HG03354 (cell line): ENCODE measurements at regions not wholly inside any gene's neighbourhood (a gene's known extent, or its start where the extent isn't known, plus 50 kb on each side); places are given as distances from the start of the nearest gene placed in this dataset.

ENCODE experiments used
- ATAC-seq: cut with Tn5 transposase; IDR thresholded peaks from one replicate; pipeline ENCODE4 v1.9.1; 2021; ENCODE audit warnings: mild to moderate bottlenecking; ENCODE audit not compliant: unreplicated experiment, poor library complexity, severe bottlenecking

DNA sequence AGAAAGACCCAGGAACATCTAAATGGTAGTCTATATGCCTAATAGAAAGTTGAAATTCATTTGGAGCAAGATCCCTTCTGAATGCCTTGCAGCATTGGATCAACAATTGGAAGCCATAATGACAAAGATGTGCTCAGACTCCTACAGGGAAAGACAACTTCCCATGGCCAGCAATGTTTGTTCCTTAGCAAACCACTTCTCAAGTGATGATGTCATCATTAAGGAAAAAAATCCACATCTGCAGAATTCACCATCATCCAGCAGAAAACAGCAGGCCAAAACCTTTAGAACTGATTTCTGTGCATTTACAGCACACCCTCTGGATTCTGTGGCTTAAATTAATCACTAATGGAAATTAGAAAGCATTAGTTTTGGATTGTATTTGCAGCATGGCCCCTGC lies 82.4 kb upstream of the ZIC3 start:
- no peak for ATAC-seq

DNA sequence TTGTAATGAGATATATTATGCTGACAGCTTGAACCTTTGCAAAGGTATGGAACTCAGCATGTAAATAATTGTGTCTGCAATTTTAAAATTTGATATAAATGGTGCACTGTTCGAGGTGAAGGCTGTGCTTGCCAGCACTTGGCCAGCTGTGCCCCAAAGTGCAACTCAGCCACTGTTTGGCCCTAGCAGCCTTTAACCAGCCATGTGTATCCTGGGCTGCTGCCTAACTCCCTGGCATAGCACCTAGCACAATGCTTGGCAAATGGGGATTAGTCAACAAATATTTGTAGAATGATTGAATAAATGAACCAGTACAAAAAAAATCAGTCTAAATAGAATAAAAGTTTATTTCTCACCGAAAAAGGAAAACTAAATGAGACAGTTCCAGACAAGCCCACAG lies 83.8 kb upstream of the ZIC3 start:
- ATAC-seq: no peak

DNA sequence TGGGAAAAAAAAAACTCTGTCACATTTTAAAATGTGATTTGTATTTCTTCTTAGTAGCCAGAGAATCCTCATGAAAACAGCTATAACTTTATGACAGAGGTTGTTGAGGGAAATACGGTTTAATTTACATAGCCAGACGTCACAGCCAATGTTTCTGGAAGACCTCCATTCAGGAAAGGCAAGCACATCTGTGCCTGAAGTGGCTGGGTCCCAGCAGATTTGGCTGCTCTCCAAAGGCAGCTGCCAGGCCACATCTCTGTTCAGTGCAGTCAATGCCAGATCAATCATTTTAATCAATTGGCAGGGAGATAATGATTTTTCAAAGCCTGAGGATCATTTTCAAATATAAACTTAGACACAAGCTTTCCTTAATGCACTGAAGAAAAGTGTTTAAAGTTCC lies 86.5 kb upstream of the ZIC3 start:
- ATAC-seq: no peak

DNA sequence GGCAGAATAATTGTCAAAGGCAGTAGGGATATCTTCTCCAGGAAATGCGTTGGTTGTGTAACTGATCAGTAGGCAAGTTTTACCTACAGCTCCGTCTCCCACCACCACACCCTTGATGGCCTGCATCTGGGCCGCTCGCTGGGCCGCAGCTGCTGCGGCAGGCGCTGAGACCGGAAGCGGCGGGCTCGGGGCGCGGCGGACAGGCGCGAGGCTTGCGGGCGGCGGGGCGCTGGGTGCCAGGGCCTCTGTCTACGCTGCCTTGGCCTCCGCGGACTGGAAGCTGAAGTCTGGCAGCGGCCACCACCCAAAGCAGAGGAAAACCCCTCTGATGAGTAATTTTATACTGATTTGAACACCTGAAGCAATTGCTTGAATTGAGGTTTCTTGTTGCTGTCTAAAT lies 124.2 kb upstream of the ZIC3 start:
- no peak for ATAC-seq

DNA sequence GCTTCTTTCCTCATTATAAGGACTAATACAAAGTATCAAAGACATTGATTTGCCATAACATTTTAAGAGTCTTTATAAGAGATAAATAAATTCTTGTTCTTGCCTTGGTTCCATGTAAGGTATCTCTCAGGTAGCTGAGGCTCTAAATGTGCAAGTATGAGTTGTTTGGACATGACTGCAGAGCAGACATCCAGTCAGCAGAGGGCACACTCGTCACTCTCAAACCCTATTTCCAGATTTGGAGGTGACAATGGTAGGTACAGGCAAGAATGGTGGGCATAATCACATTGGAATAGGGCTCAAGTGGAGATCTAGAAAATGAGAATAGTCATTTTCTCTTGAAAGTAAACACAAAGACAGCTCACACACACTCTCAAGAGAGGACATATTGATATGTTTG lies 133.3 kb upstream of the ZIC3 start:
- peak; percentile 64 for ATAC-seq

DNA sequence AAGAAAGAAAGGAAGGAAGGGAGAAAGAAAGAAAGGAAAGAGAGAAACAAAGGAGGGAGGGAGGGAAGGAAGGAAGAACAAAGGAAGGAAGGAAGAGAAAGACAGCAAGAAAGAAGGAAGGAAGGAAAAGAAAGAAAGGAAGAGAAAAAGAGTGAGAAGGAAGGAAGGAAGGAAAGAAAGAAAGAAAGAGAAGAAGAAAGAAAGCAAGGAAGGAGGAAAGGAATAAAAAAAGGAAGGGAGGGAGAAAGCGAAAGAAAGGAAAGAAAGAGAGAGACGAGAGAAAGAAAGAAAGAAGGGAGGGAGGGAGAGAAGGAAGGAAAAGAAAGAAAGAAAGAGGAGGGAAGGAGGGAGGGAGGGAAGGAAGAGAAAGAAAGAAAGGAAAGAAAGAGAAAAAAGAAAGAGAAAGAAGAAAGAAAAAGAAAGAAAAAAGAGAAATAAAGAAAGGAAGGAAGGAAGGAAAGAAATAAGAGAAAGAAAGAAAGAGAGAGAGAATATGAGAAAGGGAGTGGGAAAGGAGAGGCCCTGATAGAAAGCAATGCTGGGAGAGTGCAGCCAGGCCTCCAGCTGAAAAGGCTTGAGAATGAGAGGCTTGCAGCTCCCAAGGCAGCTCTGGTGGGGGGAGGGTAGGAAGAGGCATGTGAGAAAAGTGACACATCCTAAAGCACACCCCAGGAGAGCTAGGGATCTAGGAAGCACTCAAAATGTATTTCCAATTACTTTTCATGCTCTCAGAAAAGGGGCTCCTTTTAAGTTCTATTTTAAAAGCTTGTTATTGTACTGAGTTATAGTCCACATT lies 134.0 kb upstream of the ZIC3 start:
- no peak for ATAC-seq

DNA sequence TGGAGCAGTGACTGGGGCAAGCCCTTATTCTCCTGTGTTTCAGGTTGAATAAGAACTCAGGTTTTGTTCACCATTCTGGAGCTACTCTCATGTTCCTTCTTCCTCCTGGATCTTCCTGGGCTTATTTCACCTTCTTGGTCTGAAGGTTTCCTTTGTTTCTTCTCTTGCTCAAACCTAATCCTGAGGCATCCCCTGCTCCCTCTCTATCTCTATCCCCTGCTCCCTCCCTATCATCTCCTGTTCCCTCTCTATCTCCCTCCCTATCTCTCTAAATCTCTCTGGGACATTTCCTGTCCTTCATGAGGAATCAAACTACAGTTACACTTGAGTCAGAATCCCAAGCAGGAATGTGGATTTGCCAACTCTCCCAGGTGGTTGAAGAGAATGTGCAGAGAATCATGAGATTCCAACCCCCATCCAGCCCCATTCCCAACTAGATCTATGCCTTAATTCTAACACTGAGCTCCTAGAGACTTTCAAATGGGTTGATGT lies 134.9 kb upstream of the ZIC3 start:
- ATAC-seq: no peak

DNA sequence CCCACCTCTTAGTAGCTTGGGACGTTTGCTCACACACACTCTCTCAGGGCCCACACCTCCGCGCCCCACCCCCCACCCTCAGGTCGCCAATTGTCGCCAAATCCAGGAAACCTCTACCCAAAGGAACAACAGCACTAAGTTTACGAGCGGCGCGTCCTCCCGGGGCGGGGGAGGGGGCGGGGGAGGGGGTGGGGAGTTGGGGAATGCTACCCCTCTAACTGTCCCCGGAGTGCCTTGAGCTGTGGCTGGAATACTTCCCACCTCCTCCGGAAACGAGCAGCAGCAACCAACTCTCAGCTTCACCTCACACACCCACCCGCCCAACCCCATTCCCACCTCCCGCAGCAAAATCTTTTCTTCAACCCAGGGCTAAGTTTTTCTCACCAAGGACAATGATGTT lies 135.6 kb upstream of the ZIC3 start:
- ATAC-seq: no peak

DNA sequence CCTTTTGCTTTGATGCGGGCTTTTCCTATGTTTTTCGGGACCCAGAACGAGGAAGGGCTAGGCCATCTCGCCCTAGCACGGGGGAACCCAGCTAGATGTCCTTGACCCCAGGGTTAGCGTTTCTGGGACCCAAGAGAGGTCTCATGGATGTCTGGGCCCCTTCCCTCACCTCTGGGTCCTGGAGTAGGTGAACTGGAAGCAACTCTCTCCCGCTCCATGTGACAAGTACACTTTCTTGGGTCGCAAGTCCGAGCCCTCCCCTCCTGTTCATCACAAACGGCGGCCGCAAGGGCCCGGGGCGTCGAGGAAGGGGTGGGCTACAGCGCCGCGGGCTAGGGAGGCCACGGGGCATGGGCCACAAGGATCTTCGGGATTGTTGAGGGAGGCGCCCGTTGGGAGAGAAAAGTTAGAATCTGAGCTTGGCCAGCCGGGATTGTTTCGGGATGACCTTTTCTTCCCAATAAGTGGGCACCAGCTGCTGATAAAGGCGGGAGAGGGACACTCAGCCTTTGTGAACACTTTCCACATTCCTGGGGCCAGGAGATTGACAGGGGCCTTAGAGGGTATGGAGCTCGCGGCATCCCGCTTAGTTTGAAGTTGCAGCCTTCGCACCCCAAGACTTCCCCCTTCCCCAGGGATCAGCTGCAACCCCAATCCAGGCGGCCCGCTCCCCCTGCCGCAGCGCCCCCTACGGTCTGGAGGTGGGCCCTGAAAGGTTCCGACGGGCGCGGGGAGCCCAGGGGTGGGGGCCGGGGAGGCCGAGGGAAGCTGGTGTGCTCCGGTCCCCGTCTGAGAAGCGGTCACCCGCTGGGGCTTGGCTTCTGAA lies 136.9 kb upstream of the ZIC3 start:
- ATAC-seq: no peak

DNA sequence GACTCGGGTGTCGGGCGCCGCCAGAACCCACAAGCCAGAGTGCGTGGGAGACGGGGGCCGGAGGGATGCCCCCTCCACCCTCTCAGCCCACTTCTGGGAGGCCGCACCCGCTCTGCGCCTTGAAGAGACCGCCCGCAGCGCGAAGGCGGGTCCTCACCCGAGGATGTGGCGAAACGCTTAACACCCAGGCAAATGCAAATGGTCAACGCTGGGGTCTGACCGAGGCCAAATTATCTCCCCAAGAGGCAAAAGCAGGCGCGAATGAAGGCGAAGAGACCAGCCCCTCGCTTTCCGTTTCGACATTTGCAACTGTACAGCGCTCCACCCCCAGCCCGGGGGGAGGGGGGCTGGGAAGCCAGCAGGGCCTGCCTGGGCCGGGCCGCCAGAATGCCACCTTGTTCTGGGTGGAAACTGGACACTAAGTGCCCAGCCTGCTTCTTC lies 137.7 kb upstream of the ZIC3 start:
- ATAC-seq: no peak

DNA sequence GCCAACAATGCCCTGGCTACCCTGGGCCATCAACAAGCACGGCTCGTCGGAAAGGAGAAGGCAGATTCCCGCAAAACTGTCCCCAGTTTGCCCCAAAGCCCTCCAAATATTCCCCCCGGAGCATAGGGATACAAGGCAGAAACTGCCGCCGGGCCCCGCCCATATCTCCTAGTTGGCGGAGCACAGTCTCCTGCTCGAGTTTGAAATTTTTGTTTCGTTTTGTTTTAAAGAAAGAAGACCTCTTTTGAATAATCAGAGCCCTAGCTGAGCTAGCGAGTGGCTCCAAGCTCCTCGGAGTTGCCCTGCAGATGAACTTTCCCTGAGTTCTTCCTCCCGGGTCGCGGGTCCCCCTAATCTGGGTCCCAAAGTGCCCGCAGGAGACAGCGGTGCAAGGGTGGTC lies 138.1 kb upstream of the ZIC3 start:
- ATAC-seq: no peak

DNA sequence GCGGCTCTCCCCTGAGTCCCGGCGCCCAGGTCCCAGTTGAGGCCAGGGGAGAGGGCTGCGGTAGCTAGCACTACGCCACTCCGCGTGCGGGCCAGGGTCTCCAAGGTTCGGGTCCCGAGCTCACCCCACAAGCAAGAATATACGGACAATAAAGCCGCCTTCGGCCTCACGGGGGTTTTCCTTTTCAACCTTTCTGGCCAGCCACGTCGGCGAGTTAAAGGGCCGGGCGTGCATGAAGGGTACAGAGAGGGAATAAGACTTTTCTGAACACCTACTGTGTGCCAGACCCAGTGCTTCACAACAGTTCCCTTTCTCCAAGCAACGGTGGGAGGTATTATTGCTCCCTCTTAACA lies 138.5 kb upstream of the ZIC3 start:
- ATAC-seq: no peak

DNA sequence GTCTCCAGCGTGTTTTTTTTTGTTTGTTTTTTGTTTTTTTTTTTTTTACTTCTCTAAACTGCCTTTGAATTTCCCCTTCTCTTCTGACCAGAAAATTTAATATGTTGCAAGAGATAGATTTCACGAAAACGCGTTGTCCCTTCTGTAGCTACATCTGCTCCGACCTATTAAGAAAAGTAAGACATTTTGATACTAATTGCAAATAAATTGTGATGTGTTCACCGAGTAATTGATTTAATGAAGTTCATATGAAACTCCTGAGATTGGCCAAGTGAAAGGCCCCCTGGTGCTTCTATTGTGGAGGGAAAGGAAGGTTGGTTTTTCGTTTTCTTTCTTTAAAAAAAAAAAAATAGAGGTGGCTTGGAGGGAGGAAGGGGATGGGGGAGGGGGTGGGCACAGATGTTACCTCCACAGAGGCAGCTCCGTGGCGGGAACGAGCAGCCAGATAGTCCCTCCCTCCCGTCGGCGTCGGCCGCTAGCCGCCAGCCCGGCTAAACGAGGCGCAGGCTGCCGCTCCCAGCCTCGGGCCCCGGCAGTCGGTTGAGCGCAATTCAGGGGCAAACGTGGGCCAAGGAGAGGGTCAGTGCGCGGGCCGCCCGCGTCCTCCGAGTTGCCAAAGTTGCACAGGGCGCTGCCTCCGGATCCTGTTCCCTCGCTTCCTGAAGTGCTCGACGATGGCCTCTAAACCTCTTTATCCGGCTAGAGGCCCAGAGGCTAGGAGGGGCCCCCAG lies 139.1 kb upstream of the ZIC3 start:
- ATAC-seq: no peak

DNA sequence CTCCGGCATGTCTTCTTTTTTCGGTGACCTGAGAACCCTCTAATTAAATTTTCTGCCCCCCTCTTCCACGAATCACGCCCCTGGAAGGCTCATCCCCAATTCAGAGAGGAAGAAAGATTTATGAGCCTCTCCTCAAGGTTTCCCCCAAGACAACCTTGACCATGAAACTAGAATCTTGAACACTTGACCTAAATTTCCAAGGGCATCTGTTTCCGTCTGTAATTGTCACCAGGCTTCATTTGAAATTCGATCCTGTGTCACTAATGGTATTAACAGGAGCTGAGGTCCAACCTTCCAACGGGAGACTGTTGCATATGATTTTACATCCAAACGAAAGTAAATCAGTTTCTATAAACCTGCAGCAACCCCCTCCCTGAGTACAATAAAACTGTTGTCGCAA lies 139.9 kb upstream of the ZIC3 start:
- no peak for ATAC-seq

DNA sequence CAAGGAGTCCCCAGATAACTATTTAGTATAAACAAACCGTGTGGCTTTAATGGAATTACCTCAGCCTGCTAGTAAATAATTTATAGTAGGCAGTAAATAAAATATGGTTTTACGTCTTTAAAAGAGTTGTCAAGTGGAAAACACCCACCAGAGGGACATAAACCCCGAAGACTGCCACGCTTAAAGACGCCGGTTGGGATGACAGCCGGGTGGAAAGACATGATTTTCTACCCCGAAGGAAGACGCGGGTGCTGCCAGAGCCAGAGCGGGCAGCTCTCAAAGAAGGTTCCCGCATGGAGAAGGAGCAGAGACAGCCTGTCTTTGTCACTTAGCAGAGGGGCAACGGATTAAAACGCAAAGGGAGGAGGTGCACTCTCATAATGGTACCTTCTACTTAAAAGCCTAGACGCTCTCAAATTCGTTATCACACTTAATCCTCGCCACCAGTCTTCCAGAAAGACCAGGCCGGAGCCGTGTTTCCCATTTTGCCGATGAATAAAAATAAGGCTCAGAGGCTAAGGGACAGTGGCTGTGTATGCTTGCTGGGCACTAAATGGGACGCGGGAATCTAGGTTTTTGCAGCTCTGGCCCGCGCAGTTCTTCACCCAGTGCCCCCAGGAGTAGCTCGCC lies 140.5 kb upstream of the ZIC3 start:
- ATAC-seq: no peak

DNA sequence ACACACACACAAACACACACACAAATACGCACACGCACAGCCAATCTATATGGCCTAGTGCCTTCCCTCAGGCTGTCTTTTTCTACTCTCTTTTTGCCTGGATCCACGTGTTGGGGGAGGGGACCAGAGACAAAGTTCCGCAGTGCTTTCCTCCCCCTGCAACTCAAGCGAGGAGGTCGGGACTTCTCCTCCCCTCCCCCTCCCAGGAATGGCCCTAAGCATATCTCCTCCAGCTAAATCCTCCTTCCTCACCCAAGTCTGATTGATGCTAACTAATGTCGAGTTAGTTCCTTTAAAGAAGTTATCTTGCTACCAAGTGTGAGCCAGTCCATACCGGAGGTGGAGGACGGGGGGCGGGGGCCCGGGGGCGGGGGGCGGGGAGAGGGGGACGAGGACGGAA lies 141.2 kb upstream of the ZIC3 start:
- no peak for ATAC-seq

DNA sequence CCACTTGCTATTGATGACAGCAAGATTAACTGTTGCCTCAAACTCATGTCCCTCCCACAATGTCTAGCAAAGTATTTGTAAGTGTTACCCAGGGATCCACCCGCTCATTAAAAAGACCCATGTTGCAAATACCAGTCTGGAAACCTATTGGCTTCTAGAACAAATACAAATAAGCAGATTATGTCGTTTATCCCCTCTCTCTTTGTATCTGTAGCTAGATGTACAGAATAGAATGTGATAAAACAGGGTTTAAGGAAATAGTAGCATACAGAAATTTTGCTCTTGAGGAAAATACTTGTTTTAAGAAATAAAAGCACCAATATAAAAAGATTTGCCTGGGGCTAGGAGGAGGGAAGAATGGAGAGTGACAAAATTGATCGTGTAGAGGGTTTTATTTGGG lies 142.7 kb upstream of the ZIC3 start:
- no peak for ATAC-seq

DNA sequence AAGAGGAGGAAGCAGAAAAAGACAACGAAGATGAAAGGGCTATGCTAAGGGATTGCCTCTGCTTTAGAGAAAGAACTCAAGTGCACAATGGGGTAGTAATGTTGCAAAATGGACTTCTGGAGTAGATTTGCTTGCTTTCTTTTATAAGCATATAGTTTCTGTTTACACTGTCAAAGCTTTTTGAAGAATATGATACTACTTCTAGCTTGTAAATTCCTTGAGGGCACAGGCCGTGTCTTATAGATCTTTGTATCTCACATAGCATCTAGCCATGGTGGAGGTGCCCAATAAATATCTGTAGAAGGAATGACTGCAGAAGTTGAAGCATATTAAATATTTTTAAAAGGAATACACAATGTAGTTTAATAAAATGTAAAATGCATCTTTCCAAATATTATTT lies 147.8 kb upstream of the ZIC3 start:
- no peak for ATAC-seq

DNA sequence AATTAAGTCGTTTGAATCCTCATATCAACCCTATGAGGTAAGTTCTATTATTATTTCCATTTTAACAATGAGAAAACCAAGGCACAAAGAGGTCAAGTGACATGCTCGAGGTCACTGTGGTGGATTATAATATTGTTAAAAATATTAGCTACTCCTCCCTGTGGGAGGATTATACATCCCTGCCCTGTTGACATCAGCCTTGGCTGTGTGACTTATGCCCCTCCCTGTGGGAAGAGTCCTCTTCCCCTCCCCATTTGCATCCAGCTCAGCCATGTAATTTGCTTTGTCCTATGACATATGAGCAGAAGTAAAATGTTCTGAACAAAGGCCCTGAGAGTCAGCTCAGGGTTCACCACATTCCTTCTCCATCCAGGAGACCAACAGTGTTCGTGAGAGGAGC lies 152.7 kb upstream of the ZIC3 start:
- ATAC-seq: no peak

DNA sequence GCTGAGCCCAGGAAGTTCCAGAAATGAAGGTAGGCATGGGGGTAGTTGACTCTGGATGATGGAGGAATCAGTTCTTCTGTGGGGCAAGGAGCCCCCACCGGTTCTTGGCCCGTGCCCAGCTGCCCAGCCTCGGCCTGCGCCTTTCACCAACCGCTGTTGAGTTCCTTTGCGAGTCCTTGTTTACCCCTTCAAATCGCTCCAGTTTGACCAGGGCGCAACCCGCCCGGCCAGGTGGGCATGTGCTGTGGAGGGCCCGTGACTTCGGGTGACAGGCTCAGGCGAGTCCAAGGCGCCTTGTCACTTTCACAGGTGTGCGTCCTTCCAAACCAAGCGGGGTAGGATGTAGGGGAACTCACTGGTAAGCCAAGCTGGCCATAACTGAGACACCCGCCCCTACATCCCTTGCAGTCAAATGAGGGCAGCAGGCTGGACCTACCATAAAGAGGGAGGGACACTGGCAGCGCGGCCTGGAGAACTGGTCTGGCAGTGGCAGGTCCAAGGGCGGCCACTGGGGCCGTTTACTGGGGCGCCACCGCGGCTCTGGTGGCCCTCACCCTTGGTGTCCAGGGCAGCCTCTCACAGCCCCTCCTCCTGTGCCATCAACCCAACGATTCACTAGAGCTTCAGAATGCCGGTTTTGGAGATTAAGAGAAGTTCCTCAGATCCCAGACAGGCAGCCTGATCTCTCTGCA lies 160.3 kb upstream of the ZIC3 start:
- ATAC-seq: no peak
